Effector memory CD8-positive, alpha-beta T cell (primary cell): ENCODE measurements at regions not wholly inside any gene's neighbourhood (a gene's known extent, or its start where the extent isn't known, plus 50 kb on each side); places are given as distances from the start of the nearest gene placed in this dataset.
"Not testable (repeated sequence)": the region's sequence is repeated elsewhere in the genome, so short reads cannot be mapped to it uniquely, and the experiment has no call there.

Experiments
- ATAC-seq: fragments of 150-1000 bp; cut with Tn5 transposase; replicated peaks from 2 replicates; pipeline ENCODE4 v1.10.0; 2021; ENCODE audit warnings: mild to moderate bottlenecking, moderate library complexity
- DNase-seq, 3 experiments: peaks; one replicate each; pipeline ENCODE4 v3.0.0; 2021
- H3K27ac Mint-ChIP-seq, 2 donors: one replicate each; pipeline ENCODE4 v1.8.0; 2022; ENCODE audit warnings: mild to moderate bottlenecking in 2 of 2, mixed read lengths in 2 of 2, moderate library complexity in 2 of 2
- H3K27me3 Mint-ChIP-seq, 2 donors: one replicate each; pipeline ENCODE4 v1.8.0; 2022; ENCODE audit warnings: mixed read lengths in 2 of 2
- H3K36me3 Mint-ChIP-seq: one replicate; pipeline ENCODE4 v1.8.0; 2022; ENCODE audit warnings: mild to moderate bottlenecking, moderate library complexity, mixed read lengths; ENCODE audit not compliant: insufficient read depth
- H3K4me1 Mint-ChIP-seq, 2 donors: one replicate each; pipeline ENCODE4 v1.8.0; 2022; ENCODE audit warnings: low read depth in 2 of 2, mixed read lengths in 2 of 2
- H3K4me3 Mint-ChIP-seq, 2 donors: one replicate each; pipeline ENCODE4 v1.8.0; 2022; ENCODE audit warnings: mild to moderate bottlenecking in 2 of 2, mixed read lengths in 2 of 2, moderate library complexity in 2 of 2
- H3K9me3 Mint-ChIP-seq, 2 donors: one replicate each; pipeline ENCODE4 v1.8.0; 2022; ENCODE audit warnings: mixed read lengths in 2 of 2

DNA sequence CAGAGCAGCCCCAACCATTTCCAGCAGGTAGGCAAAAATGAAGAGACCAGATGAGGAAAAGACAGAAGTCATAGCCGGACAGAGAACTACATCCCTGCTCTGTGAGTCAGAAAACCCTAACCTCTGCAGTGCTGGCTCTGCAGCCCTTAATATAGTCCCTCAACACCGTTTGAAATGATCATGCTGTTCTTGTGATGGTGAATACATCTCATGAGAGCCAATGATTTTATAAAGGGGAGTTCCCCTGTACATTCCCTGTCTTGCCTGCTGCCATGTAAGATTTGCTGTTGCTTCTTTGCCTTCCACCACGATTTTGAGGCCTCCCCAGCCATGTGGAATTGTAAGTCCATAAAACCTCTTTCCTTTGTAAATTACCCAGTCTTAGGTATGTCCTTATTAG, 216.8 kb upstream of the RFX3 start:
- peaks cover 0 to 7% of the 10 kb centered on the region in 2 donors for H3K27me3 Mint-ChIP-seq
- DNase-seq (no peak), ATAC-seq (no peak)
- H3K27ac Mint-ChIP-seq = no peak overlapping the region
- H3K4me3 Mint-ChIP-seq = no peak overlapping the region
- no peaks in the 10 kb centered on the region for H3K36me3 Mint-ChIP-seq
- no peaks in the 10 kb centered on the region for H3K4me1 Mint-ChIP-seq
- H3K9me3 Mint-ChIP-seq = no peaks in the 10 kb centered on the region

GRCh38 chr9:3741729-3742128, 215.9 kb upstream of the RFX3 start:
- no peak for ATAC-seq
- Mint-ChIP-seq H3K9me3 (no peaks in the 10 kb centered on the region), H3K36me3 (no peaks in the 10 kb centered on the region), H3K27ac (no peak overlapping the region), H3K4me1 (no peaks in the 10 kb centered on the region), H3K4me3 (no peak overlapping the region), H3K27me3 (peaks cover 0 to 7% of the 10 kb centered on the region in 2 donors)
- DNase-seq = no peak

DNA sequence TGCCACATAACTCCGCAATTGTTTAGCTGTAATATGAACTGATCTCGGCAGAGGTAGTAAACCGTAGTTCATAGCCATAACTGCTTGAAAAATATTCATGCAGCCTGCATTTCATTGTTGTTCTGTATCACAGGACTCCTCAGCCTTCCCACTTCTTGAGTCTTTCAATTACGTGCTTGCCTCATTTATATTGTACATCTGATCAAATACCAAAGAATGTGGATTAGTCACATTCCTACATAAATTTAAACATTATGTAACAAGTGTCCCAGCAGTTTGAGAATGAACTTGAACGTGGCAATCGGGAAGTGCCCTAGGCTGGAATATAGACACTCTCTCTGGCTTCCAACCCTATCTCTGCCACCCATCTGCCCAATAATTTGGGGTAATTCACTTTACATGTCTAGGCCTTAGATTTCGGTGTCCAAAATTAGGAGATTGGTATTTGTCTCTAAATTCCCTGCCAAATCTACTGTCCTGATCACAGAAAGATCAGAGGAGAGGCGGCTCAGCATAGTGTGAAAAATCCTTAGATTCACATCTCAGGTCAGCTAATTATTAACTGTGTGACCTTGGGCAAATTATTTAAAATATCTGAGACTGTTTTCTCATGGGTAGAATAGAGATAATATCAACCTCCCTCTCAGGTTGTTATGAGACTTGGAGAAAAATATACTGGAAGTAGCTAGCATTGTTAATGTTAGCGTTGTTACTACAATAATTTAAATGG, 215.1 kb upstream of the RFX3 start:
- no peak for DNase-seq
- H3K36me3 Mint-ChIP-seq = no peaks in the 10 kb centered on the region
- no peak overlapping the region for H3K4me3 Mint-ChIP-seq

DNA sequence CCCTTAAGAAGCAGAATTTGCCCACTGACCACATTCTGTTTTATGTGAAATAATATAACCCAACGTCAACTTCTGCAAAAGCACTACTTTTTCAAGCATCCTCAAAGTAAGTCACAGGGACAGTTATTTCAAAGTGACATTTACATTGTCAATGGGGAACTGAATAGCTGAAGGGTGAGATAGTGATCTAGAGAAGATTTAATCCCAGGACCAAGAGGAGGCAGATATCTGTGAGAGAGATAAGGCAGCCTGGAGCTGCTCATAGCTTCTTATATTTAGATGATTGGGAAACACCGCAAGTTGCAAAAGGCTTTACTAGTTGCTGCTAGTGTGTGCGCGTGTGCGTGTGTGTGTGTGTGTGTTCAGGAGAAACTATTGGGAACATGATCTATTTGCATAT, 210.4 kb upstream of the RFX3 start:
- no peak overlapping the region for H3K27ac Mint-ChIP-seq
- H3K36me3 Mint-ChIP-seq = no peaks in the 10 kb centered on the region
- H3K27me3 Mint-ChIP-seq = no peaks in the 10 kb centered on the region
- ATAC-seq (no peak), DNase-seq (no peak)
- H3K9me3 Mint-ChIP-seq = no peaks in the 10 kb centered on the region
- H3K4me3 Mint-ChIP-seq = no peak overlapping the region
- peaks cover 5 to 7% of the 10 kb centered on the region in 2 donors for H3K4me1 Mint-ChIP-seq

More for the DNA sequence above, 215.1 kb upstream of the RFX3 start:
- H3K9me3 Mint-ChIP-seq = no peaks in the 10 kb centered on the region
- H3K4me1 Mint-ChIP-seq = no peaks in the 10 kb centered on the region
- ATAC-seq = no peak
- peaks cover 0 to 7% of the 10 kb centered on the region in 2 donors for H3K27me3 Mint-ChIP-seq
- H3K27ac Mint-ChIP-seq = no peak overlapping the region

DNA sequence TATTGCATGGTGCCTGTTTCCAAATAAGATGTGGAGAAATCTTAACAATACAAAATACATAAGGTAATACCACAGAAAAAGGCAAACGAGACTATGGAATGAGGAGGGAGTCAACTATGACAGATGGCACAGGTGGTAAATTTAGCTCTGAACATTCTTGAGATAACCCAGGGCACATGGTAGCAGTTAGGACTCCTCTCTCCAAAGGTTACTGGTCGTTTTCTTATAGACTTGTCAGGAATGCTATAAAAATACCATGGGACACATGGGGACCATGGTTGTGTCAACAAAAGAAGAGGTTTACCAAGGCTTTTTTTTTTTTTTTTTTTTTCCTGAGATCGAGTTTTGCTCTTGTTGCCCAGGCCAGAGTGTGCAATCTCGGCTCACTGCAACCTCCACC, 209.4 kb upstream of the RFX3 start:
- no peak overlapping the region for H3K27ac Mint-ChIP-seq
- peaks cover 7 to 14% of the 10 kb centered on the region in 2 donors for H3K4me1 Mint-ChIP-seq
- ATAC-seq (no peak), DNase-seq (no peak)
- H3K9me3 Mint-ChIP-seq = no peaks in the 10 kb centered on the region
- H3K4me3 Mint-ChIP-seq = no peak overlapping the region
- H3K36me3 Mint-ChIP-seq = no peaks in the 10 kb centered on the region
- H3K27me3 Mint-ChIP-seq = no peaks in the 10 kb centered on the region

DNA sequence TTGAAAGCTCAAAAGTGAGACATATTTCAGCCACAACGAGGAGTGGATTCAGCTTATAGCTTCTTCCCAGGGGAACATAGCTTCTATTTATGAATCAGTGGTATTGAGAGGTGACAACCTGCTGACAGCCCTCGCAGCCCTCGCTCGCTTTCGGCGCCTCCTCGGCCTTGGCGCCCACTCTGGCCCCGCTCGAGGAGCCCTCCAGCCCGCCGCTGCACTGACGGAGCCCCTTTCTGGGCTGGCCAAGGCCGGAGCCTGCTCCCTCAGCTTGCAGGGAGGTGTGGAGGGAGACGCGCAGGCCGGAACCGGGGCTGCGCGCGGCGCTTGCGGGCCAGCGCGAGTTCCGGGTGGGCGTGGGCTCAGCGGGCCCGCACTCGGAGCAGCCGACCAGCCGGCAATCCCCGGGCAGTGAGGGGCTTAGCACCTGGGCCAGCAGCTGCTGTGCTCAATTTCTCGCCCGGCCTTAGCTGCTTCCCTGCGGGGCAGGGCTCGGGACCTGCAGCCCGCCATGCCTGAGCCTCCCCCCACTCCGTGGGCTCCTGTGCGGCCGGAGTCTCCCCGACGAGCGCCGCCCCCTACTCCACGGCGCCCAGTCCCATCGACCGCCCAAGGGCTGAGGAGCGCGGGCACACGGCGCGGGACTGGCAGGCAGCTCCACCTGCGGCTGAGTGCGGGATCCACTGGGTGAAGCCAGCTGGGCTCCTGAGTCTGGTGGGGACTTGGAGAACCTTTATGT, 207.9 kb upstream of the RFX3 start:
- not testable (repeated sequence) for H3K27me3 Mint-ChIP-seq, H3K4me3 Mint-ChIP-seq, H3K9me3 Mint-ChIP-seq, H3K36me3 Mint-ChIP-seq, H3K27ac Mint-ChIP-seq, DNase-seq, ATAC-seq
- peaks cover 7 to 15% of the 10 kb centered on the region in 2 donors for H3K4me1 Mint-ChIP-seq

GRCh38 chr9:3733039-3733408, 207.2 kb upstream of the RFX3 start:
- Mint-ChIP-seq H3K36me3 (no peaks in the 10 kb centered on the region), H3K27ac (no peak overlapping the region), H3K27me3 (no peaks in the 10 kb centered on the region), H3K4me1 (peaks cover 7 to 15% of the 10 kb centered on the region in 2 donors), H3K9me3 (no peaks in the 10 kb centered on the region), H3K4me3 (no peak overlapping the region)
- no peak for DNase-seq
- ATAC-seq = no peak

- Mint-ChIP-seq H3K9me3 (no peaks in the 10 kb centered on the region), H3K27ac (peak overlapping the region in 1 of 2 donors; percentile 69), H3K36me3 (no peaks in the 10 kb centered on the region), H3K27me3 (no peaks in the 10 kb centered on the region), H3K4me1 (peaks cover 7 to 15% of the 10 kb centered on the region in 2 donors), H3K4me3 (peak overlapping the region in 1 of 2 donors; percentile 26)
- DNase-seq = peak; percentile 17 to 48 (median 27)
- ATAC-seq = peak; percentile 88
These were observed 206.6 kb upstream of the RFX3 start for GRCh38 chr9:3732077-3733038.

DNA sequence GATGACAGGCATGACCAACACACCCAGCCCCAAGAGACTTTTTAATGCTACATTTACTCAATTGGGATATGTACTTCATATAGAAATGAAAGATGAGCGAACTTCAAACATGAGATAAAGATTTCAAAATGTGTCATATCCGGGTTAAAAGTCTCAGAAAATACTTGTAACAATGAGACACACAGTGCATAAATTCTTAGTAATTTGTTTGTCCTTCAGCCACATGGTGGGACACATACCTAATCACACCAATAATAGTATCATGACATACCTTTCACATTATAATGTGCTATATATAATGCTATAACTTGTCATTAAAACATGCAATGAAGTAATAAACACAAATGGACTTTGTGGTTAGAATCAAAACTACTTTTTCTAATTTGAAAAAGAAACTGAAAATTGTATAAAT, 204.7 kb upstream of the RFX3 start:
- Mint-ChIP-seq H3K36me3 (no peaks in the 10 kb centered on the region), H3K27ac (peak overlapping the region; percentile 33 to 64), H3K4me3 (no peak overlapping the region), H3K4me1 (peaks cover 7 to 15% of the 10 kb centered on the region in 2 donors), H3K9me3 (no peaks in the 10 kb centered on the region), H3K27me3 (no peaks in the 10 kb centered on the region)
- DNase-seq (no peak), ATAC-seq (no peak)

- no peak for ATAC-seq
- H3K9me3 Mint-ChIP-seq = no peaks in the 10 kb centered on the region
- no peak for DNase-seq
- no peak overlapping the region for H3K4me3 Mint-ChIP-seq
- H3K27me3 Mint-ChIP-seq = peaks cover 0 to under 1% of the 10 kb centered on the region in 2 donors
- H3K4me1 Mint-ChIP-seq = no peaks in the 10 kb centered on the region
- H3K27ac Mint-ChIP-seq = no peak overlapping the region
- H3K36me3 Mint-ChIP-seq = no peaks in the 10 kb centered on the region
These were observed 195.3 kb upstream of the RFX3 start for GRCh38 chr9:3721096-3721495.

GRCh38 chr9:3719286-3719685, 193.5 kb upstream of the RFX3 start:
- peaks cover 0 to 13% of the 10 kb centered on the region in 2 donors for H3K27me3 Mint-ChIP-seq
- no peak for ATAC-seq
- H3K27ac Mint-ChIP-seq = no peak overlapping the region
- H3K4me3 Mint-ChIP-seq = no peak overlapping the region
- DNase-seq = no peak
- H3K9me3 Mint-ChIP-seq = no peaks in the 10 kb centered on the region
- H3K4me1 Mint-ChIP-seq = no peaks in the 10 kb centered on the region
- H3K36me3 Mint-ChIP-seq = no peaks in the 10 kb centered on the region

- Mint-ChIP-seq H3K27ac (no peak overlapping the region), H3K27me3 (peaks cover 9 to 30% of the 10 kb centered on the region in 2 donors), H3K36me3 (no peaks in the 10 kb centered on the region), H3K9me3 (no peaks in the 10 kb centered on the region), H3K4me1 (no peaks in the 10 kb centered on the region), H3K4me3 (no peak overlapping the region)
- no peak for ATAC-seq
- DNase-seq = no peak
These were observed 190.6 kb upstream of the RFX3 start for GRCh38 chr9:3716415-3716814.

DNA sequence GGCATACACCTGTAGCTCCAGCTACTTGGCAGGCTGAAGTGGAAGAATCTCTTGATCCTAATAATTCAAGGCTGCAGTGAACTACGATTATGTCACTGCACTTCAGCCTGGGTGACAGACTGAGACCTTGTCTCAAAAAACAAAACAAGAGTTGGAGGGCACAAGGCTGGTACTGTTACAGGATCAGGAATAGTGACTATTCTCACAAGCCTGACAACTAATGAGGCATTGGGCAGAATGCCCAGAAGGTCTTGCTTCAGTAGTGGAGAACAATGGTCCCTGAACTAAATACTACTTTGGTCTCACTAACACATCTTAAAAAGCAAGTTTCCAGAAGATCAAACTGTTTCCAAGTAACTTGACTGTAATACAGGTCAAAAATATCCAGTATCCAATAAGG, 182.9 kb upstream of the RFX3 start:
- Mint-ChIP-seq H3K27ac (no peak overlapping the region), H3K4me1 (no peaks in the 10 kb centered on the region), H3K4me3 (no peak overlapping the region), H3K27me3 (peaks cover 37 to 38% of the 10 kb centered on the region in 2 donors), H3K9me3 (no peaks in the 10 kb centered on the region), H3K36me3 (no peaks in the 10 kb centered on the region)
- no peak for ATAC-seq
- no peak for DNase-seq
